ENCODE measurements at regions not wholly inside any gene's neighbourhood (a gene's known extent, or its start where the extent isn't known, plus 50 kb on each side); places are given as distances from the start of the nearest gene placed in this dataset.
A peak's percentile ranks its signal among the peaks of the same experiment; 100 is the strongest.

- TF ChIP-seq RAD21 (IDR thresholded peaks at IDR 0.05; ENCODE audit: low read depth) = peak; percentile 62
Observed at GRCh38 chr21:28051649-28052048, 941.0 kb downstream of the LTN1 start.

GRCh38 chr21:28025111-28025510 lies 967.6 kb downstream of the LTN1 start:
- TF ChIP-seq CEBPB (IDR thresholded peaks at IDR 0.05) (no peak), TAF1 (IDR thresholded peaks at IDR 0.05; ENCODE audit: low read depth) (no peak), CREB1 (IDR thresholded peaks at IDR 0.05; ENCODE audit: low read depth) (no peak), ZBTB7A (IDR thresholded peaks at IDR 0.05; ENCODE audit: low read depth) (no peak), TCF12 (IDR thresholded peaks at IDR 0.05; ENCODE audit: low read depth) (no peak), RAD21 (IDR thresholded peaks at IDR 0.05; ENCODE audit: low read depth) (no peak), FOXM1 (IDR thresholded peaks at IDR 0.05; ENCODE audit: borderline replicate concordance, low read depth) (no peak), EP300 (IDR thresholded peaks at IDR 0.05; ENCODE audit: borderline replicate concordance) (no peak), YY1 (IDR thresholded peaks at IDR 0.05; ENCODE audit: low read depth) (no peak), EGR1 (IDR thresholded peaks at IDR 0.05) (no peak), TEAD4 (IDR thresholded peaks at IDR 0.05) (no peak), NFIC (IDR thresholded peaks at IDR 0.05) (no peak)
- TF ChIP-seq, protein P1, sequence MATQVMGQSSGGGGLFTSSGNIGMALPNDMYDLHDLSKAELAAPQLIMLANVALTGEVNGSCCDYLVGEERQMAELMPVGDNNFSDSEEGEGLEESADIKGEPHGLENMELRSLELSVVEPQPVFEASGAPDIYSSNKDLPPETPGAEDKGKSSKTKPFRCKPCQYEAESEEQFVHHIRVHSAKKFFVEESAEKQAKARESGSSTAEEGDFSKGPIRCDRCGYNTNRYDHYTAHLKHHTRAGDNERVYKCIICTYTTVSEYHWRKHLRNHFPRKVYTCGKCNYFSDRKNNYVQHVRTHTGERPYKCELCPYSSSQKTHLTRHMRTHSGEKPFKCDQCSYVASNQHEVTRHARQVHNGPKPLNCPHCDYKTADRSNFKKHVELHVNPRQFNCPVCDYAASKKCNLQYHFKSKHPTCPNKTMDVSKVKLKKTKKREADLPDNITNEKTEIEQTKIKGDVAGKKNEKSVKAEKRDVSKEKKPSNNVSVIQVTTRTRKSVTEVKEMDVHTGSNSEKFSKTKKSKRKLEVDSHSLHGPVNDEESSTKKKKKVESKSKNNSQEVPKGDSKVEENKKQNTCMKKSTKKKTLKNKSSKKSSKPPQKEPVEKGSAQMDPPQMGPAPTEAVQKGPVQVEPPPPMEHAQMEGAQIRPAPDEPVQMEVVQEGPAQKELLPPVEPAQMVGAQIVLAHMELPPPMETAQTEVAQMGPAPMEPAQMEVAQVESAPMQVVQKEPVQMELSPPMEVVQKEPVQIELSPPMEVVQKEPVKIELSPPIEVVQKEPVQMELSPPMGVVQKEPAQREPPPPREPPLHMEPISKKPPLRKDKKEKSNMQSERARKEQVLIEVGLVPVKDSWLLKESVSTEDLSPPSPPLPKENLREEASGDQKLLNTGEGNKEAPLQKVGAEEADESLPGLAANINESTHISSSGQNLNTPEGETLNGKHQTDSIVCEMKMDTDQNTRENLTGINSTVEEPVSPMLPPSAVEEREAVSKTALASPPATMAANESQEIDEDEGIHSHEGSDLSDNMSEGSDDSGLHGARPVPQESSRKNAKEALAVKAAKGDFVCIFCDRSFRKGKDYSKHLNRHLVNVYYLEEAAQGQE (IDR thresholded peaks at IDR 0.05; ENCODE audit: low read depth) = no peak
- TF ChIP-seq, protein P2, sequence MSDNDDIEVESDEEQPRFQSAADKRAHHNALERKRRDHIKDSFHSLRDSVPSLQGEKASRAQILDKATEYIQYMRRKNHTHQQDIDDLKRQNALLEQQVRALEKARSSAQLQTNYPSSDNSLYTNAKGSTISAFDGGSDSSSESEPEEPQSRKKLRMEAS (IDR thresholded peaks at IDR 0.05) = no peak

GRCh38 chr21:28018741-28019669 lies 973.7 kb downstream of the LTN1 start:
- TF ChIP-seq RAD21 (IDR thresholded peaks at IDR 0.05; ENCODE audit: low read depth) (peak; percentile 13; the same call in 1 of the 2 replicates), NFIC (IDR thresholded peaks at IDR 0.05) (no peak), TCF12 (IDR thresholded peaks at IDR 0.05; ENCODE audit: low read depth) (no peak), TEAD4 (IDR thresholded peaks at IDR 0.05) (no peak), FOXM1 (IDR thresholded peaks at IDR 0.05; ENCODE audit: borderline replicate concordance, low read depth) (no peak), EGR1 (IDR thresholded peaks at IDR 0.05) (no peak)

DNA sequence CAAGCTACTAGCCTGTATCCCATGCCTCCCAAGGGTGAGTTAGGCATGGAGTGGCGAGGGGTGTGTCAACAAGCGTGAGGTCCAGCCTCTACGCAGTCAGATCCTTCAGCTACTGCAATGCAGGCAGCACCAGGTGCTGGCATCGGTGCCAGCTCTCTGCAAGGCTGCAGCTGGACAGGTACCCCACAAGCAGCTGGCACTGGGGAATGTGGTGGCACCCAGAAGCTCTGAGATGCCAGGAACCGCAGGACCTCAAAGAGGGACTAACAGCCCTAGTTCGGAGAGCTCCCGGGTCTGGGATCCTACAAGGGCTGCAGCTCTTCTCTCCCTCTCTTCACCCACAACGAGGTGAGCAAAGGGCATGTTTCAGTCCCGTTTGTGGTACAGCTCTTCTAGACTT lies 974.5 kb downstream of the LTN1 start:
- TF ChIP-seq, protein P3, sequence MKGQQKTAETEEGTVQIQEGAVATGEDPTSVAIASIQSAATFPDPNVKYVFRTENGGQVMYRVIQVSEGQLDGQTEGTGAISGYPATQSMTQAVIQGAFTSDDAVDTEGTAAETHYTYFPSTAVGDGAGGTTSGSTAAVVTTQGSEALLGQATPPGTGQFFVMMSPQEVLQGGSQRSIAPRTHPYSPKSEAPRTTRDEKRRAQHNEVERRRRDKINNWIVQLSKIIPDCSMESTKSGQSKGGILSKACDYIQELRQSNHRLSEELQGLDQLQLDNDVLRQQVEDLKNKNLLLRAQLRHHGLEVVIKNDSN (IDR thresholded peaks at IDR 0.05) = no peak

- TF ChIP-seq EP300 (IDR thresholded peaks at IDR 0.05; ENCODE audit: borderline replicate concordance) = no peak
- TF ChIP-seq ZBTB7A (IDR thresholded peaks at IDR 0.05; ENCODE audit: low read depth) = no peak
- TF ChIP-seq, protein P2 (IDR thresholded peaks at IDR 0.05) = no peak
- TF ChIP-seq, protein P3 (IDR thresholded peaks at IDR 0.05) = no peak
- no peak for TF ChIP-seq CEBPB (IDR thresholded peaks at IDR 0.05)
- TF ChIP-seq TEAD4 (IDR thresholded peaks at IDR 0.05) = no peak
- no peak for TF ChIP-seq FOXM1 (IDR thresholded peaks at IDR 0.05; ENCODE audit: borderline replicate concordance, low read depth)
- TF ChIP-seq RAD21 (IDR thresholded peaks at IDR 0.05; ENCODE audit: low read depth) = no peak
- TF ChIP-seq NFIC (IDR thresholded peaks at IDR 0.05) = no peak
- TF ChIP-seq CREB1 (IDR thresholded peaks at IDR 0.05; ENCODE audit: low read depth) = no peak
- no peak for TF ChIP-seq YY1 (IDR thresholded peaks at IDR 0.05; ENCODE audit: low read depth)
- TF ChIP-seq TAF1 (IDR thresholded peaks at IDR 0.05; ENCODE audit: low read depth) = no peak
- no peak for TF ChIP-seq TCF12 (IDR thresholded peaks at IDR 0.05; ENCODE audit: low read depth)
Observed at GRCh38 chr21:28016571-28016970, 976.1 kb downstream of the LTN1 start.

DNA sequence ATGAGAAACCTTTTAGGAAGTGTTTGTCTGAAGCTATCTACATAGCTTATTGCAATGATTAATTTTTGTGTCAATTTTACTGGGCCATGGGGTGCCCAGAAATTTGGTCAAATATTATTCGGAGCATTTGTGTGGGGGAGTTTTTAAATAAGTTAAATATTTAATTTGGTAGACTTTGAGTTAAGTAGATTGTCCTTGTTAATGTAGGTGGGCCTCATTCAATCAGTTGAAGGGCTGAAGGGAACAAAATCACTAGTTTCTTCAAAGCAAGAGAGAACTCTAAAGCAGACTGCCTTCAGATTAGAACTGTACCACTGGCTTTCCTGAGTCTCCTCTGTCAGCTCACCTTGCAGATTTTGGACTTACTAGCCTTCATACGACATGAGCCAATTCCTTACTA lies 1008.6 kb upstream of the ADAMTS5 start:
- TF ChIP-seq TCF12 (IDR thresholded peaks at IDR 0.05; ENCODE audit: low read depth) (no peak), CEBPB (IDR thresholded peaks at IDR 0.05) (no peak), FOXM1 (IDR thresholded peaks at IDR 0.05; ENCODE audit: borderline replicate concordance, low read depth) (no peak), ZBTB7A (IDR thresholded peaks at IDR 0.05; ENCODE audit: low read depth) (no peak), CREB1 (IDR thresholded peaks at IDR 0.05; ENCODE audit: low read depth) (no peak), NFIC (IDR thresholded peaks at IDR 0.05) (no peak), RAD21 (IDR thresholded peaks at IDR 0.05; ENCODE audit: low read depth) (no peak)
- TF ChIP-seq, protein P2 (IDR thresholded peaks at IDR 0.05) = no peak

GRCh38 chr21:27954543-27955165 lies 987.8 kb upstream of the ADAMTS5 start:
- TF ChIP-seq CREB1 (IDR thresholded peaks at IDR 0.05; ENCODE audit: low read depth) = no peak
- TF ChIP-seq, protein P1 (IDR thresholded peaks at IDR 0.05; ENCODE audit: low read depth) = no peak
- TF ChIP-seq, protein P3 (IDR thresholded peaks at IDR 0.05) = no peak
- no peak for TF ChIP-seq TEAD4 (IDR thresholded peaks at IDR 0.05)
- TF ChIP-seq RAD21 (IDR thresholded peaks at IDR 0.05; ENCODE audit: low read depth) = no peak
- no peak for TF ChIP-seq CEBPB (IDR thresholded peaks at IDR 0.05)
- no peak for TF ChIP-seq EP300 (IDR thresholded peaks at IDR 0.05; ENCODE audit: borderline replicate concordance)
- TF ChIP-seq NFIC (IDR thresholded peaks at IDR 0.05) = no peak
- TF ChIP-seq YY1 (IDR thresholded peaks at IDR 0.05; ENCODE audit: low read depth) = no peak
- no peak for TF ChIP-seq TAF1 (IDR thresholded peaks at IDR 0.05; ENCODE audit: low read depth)
- TF ChIP-seq ZBTB7A (IDR thresholded peaks at IDR 0.05; ENCODE audit: low read depth) = no peak
- TF ChIP-seq FOXM1 (IDR thresholded peaks at IDR 0.05; ENCODE audit: borderline replicate concordance, low read depth) = no peak
- TF ChIP-seq, protein P2 (IDR thresholded peaks at IDR 0.05) = no peak
- no peak for TF ChIP-seq EGR1 (IDR thresholded peaks at IDR 0.05)
- no peak for TF ChIP-seq TCF12 (IDR thresholded peaks at IDR 0.05; ENCODE audit: low read depth)

Measured in Ishikawa (cell line).